Heart right ventricle (tissue), 16 donors: ENCODE measurements at regions not wholly inside any gene's neighbourhood (a gene's known extent, or its start where the extent isn't known, plus 50 kb on each side); places are given as distances from the start of the nearest gene placed in this dataset.

Experiments used
- ATAC-seq, 8 donors: fragments of 200-7000 bp; cut with Tn5 transposase; one replicate each; pipeline ENCODE4 v1.9.1; 2020; ENCODE audit warnings: mild to moderate bottlenecking in 8 of 8, moderate library complexity in 8 of 8, moderate number of reproducible peaks in 1 of 8
- DNase-seq, 2 donors: peaks; one replicate each; pipeline ENCODE4 v3.0.0-alpha.2; 2020
- H3K27ac ChIP-seq, 10 donors: fragments of 200-600 bp; sonication (generic) in 2 of 10; one replicate each; pipeline versions ENCODE4 v1.5.0 to v1.8.0; 2020 to 2022; ENCODE audit warnings: mild to moderate bottlenecking in 3 of 10
- H3K27me3 ChIP-seq, 7 donors: fragments of 200-600 bp; one replicate each; pipeline ENCODE4 v1.8.0; 2021 to 2022; ENCODE audit warnings: mild to moderate bottlenecking in 2 of 7
- H3K36me3 ChIP-seq, 9 donors: fragments of 200-600 bp; sonication (generic) in 1 of 9; one replicate each; pipeline versions ENCODE4 v1.5.0 to v1.8.0; 2020 to 2022; ENCODE audit warnings: mild to moderate bottlenecking in 2 of 9
- H3K4me1 ChIP-seq, 9 donors: fragments of 200-600 bp; sonication (generic) in 1 of 9; one replicate each; pipeline versions ENCODE4 v1.5.0 to v1.8.0; 2020 to 2022; ENCODE audit warnings: mild to moderate bottlenecking in 4 of 9
- H3K4me3 ChIP-seq, 10 donors: fragments of 200-600 bp; sonication (generic) in 2 of 10; one replicate each; pipeline versions ENCODE4 v1.5.0 to v1.8.0; 2020 to 2022; ENCODE audit warnings: mild to moderate bottlenecking in 7 of 10, moderate library complexity in 2 of 10
- H3K9me3 ChIP-seq, 11 donors: fragments of 200-600 bp in 10 of 11; sonication (generic) in 2 of 11; one replicate each; pipeline versions ENCODE4 v1.5.0 to v1.8.0; 2013 to 2022; ENCODE audit warnings: mild to moderate bottlenecking in 2 of 11, control low read depth in 1 of 11, moderate library complexity in 1 of 11
- CTCF ChIP-seq, 9 donors: fragments of 200-600 bp; sonication (generic) in 2 of 9; IDR thresholded peaks; one replicate each; pipeline versions ENCODE4 v1.5.0 to v1.8.0; 2021 to 2022; ENCODE audit warnings: antibody characterized with exemption in 9 of 9, mild to moderate bottlenecking in 5 of 9, moderate library complexity in 1 of 9
- WGBS, 2 donors: extraction: QIAGEN DNeasy Blood & Tissue Kit; methylation state at CpG; one replicate each; pipeline ENCODE4 v1.1.7; 2013; ENCODE audit warnings: inconsistent platforms in 1 of 2; 5-methylcytosine and 5-hydroxymethylcytosine counted together
- intact Hi-C, 10 donors: fragments of 100-400 bp; cut with DNase I; formaldehyde crosslinking; loops; one replicate each; pipeline versions ENCODE4 v1.11.1 to v1.14.2; 2022
- donor health status: Arrhythmogenic right ventricular cardiomyopathy.
- donor health status: ischemic (EF 13 %, LVEDD 7.1; RV severe dilation, severe dysfunction).
- donor health status: healthy with polysubstance abuse.
- donor health status: DM: no; HTN: yes; CAD: no.
- donor health status: DM: no; HTN: no; CAD: no.
- donor health status: ischemic (EF 25% LVEDD 6.9; RV normal size, moderate dysfunction).
- donor health status: ischemic (EF 25% LVEDD 5.7; RV mildly dilated, moderate dysfunction).
- donor health status: healthy.
- donor health status: DM: yes; HTN: yes; CAD: no.
- donor health status: Ischemic cardiomyopathy.
- donor health status: ischemic (EF 35%, LVEDD 5.7; RV mildly dilated, moderate dysfunction).
- donor health status: nonischemic (EF 11% LVEDD 7.7; RV severe dilation, severe dysfunction).
- donor health status: DM: yes; HTN: yes; CAD: no.
- donor health status: PGD.
- donor health status: ischemic (EF 29% LVEDD 5.4; RV normal size, mild dysfunction).
- donor health status: nonischemic (EF 23%, LVEDD 6.1; RV moderate dilation, normal function).

GRCh38 chr5:30676223-30676840 is 517.2 kb upstream of the CDH6 start:
- intact Hi-C loops: no loop called here
- DNase-seq (no peak), ATAC-seq (no peak)
- no peak for TF ChIP-seq CTCF (IDR thresholded peaks at IDR 0.05)
- Histone ChIP-seq H3K27me3 (no peaks in the 10 kb centered on the region), H3K27ac (no peak overlapping the region), H3K4me3 (no peak overlapping the region), H3K9me3 (peaks cover 0 to 26% (median 0%) of the 10 kb centered on the region in 11 donors), H3K4me1 (no peaks in the 10 kb centered on the region), H3K36me3 (no peaks in the 10 kb centered on the region)
- WGBS, 2 donors: 55 to 61% methylated on average over 1 of the region's 1 CpG

GRCh38 chr5:30667293-30667692 is 526.2 kb upstream of the CDH6 start:
- no peak for DNase-seq
- intact Hi-C loops: no loop called here
- H3K36me3 ChIP-seq: no peaks in the 10 kb centered on the region
- peaks cover 0 to 8% (median 0%) of the 10 kb centered on the region in 11 donors for H3K9me3 ChIP-seq
- H3K27me3 ChIP-seq: no peaks in the 10 kb centered on the region
- H3K4me3 ChIP-seq: no peak overlapping the region
- no peak overlapping the region for H3K27ac ChIP-seq
- no peak for TF ChIP-seq CTCF (IDR thresholded peaks at IDR 0.05)
- WGBS, 2 donors: 36 to 39% methylated on average over 1 of the region's 1 CpG
- H3K4me1 ChIP-seq: no peaks in the 10 kb centered on the region
- no peak for ATAC-seq

GRCh38 chr5:30663536-30663935 is 530.0 kb upstream of the CDH6 start:
- DNase-seq (no peak), ATAC-seq (no peak)
- H3K4me3 ChIP-seq: no peak overlapping the region
- H3K4me1 ChIP-seq: no peaks in the 10 kb centered on the region
- TF ChIP-seq CTCF (IDR thresholded peaks at IDR 0.05): no peak
- H3K9me3 ChIP-seq: peaks cover 0 to 10% (median 0%) of the 10 kb centered on the region in 11 donors
- 66 to 86% methylated on average over 2 of the region's 2 CpGs for WGBS, 2 donors
- no peaks in the 10 kb centered on the region for H3K36me3 ChIP-seq
- H3K27me3 ChIP-seq: no peaks in the 10 kb centered on the region
- no peak overlapping the region for H3K27ac ChIP-seq
- intact Hi-C loops: no loop called here

- no peaks in the 10 kb centered on the region for H3K4me1 ChIP-seq
- TF ChIP-seq CTCF (IDR thresholded peaks at IDR 0.05): no peak
- intact Hi-C loops: no loop called here
- no peaks in the 10 kb centered on the region for H3K36me3 ChIP-seq
- H3K9me3 ChIP-seq: peaks cover 0 to 19% (median 0%) of the 10 kb centered on the region in 11 donors
- H3K4me3 ChIP-seq: no peak overlapping the region
- DNase-seq (no peak), ATAC-seq (no peak)
- H3K27me3 ChIP-seq: no peaks in the 10 kb centered on the region
- H3K27ac ChIP-seq: no peak overlapping the region
Observed at GRCh38 chr5:30662373-30662772, 531.1 kb upstream of the CDH6 start.
